ENCODE measurements at regions not wholly inside any gene's neighbourhood (a gene's known extent, or its start where the extent isn't known, plus 50 kb on each side); places are given as distances from the start of the nearest gene placed in this dataset.

DNA sequence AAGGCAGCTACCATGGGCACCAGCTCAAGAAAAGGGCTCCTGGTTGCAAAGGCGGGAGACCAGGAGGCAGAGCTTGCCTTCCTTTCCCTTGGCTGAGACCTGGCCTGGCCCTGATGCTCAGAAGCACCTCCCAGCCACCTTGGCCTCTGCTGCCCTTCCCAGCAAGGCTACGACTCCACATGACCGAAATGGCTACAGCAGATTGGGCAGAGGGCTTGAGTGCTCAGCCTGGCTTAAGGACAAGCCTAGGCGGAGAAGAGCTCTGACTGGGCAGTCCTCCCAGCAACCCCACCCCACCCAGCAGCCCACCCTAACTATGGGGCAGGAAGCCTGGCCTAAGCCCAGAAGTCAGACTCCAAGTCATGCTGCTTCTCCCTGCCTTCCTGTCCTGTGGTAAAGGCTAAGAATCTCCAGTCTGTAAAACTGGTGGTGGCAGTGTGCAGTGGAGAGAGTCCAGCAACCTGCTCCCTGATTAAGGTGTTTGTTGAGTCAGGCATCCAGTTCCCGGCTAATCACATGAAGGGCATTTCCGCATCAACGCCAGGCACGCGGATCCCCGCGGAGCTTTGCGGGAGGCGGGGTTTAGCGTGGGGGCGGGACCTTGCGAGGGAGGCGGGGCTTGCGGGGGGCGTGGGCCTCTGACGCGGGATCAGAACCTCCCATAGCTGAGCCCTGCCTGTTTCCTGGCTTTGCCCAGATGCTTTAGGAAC lies 256.0 kb downstream of the BCL11A start:
- Mint-ChIP-seq H3K9me3 (no peaks in the 10 kb centered on the region), H3K27ac (no peak overlapping the region), H3K4me1 (no peaks in the 10 kb centered on the region)

DNA sequence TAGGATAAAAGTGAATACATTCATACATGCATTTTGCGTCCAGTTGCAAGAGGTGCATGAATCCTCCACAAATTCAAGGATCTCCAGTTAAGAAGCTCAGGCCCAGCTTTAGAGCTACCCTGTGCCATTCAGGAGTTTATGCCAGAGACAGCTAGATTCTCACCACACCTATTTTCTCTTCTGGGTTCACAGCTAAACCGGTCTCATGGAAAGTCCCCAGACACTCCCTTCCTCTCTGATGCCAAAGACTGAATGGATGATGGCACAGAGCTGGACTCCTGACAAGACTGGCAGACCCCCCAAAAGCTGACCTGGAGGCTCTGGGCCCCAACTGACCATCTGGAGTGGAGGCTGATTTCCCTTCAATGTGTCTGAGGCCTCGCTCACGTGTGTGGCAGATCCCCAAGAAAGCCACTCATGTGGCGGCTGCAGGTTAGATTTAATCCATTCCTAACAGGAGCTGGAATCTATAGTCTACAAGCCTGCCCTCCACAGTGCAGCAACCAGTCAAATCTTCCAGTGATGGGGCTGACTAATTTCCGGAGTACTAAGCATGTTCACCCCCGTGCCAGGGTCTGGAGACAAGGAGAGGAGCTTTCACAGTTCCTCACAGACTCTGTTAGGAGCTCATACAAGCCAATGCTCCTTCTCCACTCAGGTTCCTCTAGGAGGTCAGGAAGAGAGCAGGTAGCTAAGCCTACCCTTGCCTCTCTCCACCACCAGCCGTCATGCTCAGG lies 257.1 kb downstream of the BCL11A start:
- H3K4me3 Mint-ChIP-seq, result no peak overlapping the region
- no peaks in the 10 kb centered on the region for H3K36me3 Mint-ChIP-seq
- peaks cover 1% of the 10 kb centered on the region for H3K27me3 Mint-ChIP-seq
- no peaks in the 10 kb centered on the region for H3K9me3 Mint-ChIP-seq
- no peak overlapping the region for H3K27ac Mint-ChIP-seq
- H3K4me1 Mint-ChIP-seq, result no peaks in the 10 kb centered on the region

More for the DNA sequence above, 256.0 kb downstream of the BCL11A start:
- H3K4me3 Mint-ChIP-seq, result no peak overlapping the region
- H3K36me3 Mint-ChIP-seq, result no peaks in the 10 kb centered on the region
- peaks cover 1% of the 10 kb centered on the region for H3K27me3 Mint-ChIP-seq

DNA sequence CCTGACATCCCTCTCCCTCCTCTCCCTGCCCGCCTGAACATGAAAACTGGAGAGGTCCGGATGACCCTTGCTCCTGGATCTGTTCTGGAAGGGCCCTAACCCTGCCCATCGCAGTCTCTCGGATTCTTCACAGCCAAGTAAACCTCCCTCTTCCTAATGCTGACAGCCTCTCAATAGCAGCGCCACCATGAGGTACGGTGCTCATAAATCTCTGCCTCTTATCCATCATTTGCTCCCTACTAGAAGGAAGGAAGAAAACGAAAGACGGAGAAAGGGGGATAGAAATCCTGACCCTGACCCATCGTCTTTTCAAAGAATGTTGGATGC lies 257.9 kb downstream of the BCL11A start:
- H3K27me3 Mint-ChIP-seq, result peaks cover 1% of the 10 kb centered on the region
- H3K9me3 Mint-ChIP-seq, result no peaks in the 10 kb centered on the region
- no peaks in the 10 kb centered on the region for H3K36me3 Mint-ChIP-seq
- no peak overlapping the region for H3K27ac Mint-ChIP-seq
- no peaks in the 10 kb centered on the region for H3K4me1 Mint-ChIP-seq
- H3K4me3 Mint-ChIP-seq, result no peak overlapping the region

DNA sequence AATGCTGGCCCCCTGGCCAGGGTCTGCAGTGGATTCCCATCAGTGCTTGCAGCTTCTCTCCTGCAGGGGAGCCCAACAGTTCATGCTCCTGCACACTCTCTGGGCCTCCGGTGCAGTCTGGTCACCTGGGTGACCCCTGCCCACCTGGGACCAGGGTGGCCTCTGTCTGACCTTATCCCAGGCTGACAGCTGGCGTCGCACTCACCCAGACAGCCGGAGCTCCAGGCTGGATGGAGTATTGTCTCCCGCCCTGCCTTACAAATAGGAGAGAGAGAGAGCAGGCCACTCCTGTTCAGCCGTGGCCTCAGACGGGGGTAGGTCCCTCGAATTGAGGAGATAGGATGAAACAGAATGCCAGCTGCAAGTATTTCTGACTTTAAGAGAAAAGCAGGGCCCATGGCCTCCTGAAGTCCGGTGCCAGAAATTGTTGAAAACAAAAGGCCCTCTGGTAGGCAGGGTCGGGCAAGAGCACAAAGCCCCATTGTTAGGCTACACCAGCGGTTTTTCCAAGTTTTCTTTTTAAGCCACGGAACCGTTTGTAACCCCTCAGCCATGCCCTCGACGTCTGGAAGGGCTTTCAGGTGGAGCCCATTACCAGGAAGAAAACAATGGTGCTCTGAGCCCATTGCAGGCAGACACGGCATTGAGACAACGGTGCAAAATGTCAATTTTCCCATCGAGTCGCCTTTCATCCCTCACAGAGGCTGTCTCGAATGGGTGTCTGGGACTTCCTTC lies 258.4 kb downstream of the BCL11A start:
- no peaks in the 10 kb centered on the region for H3K36me3 Mint-ChIP-seq
- H3K4me3 Mint-ChIP-seq, result no peak overlapping the region
- H3K27ac Mint-ChIP-seq, result no peak overlapping the region
- H3K27me3 Mint-ChIP-seq, result peaks cover 1% of the 10 kb centered on the region
- H3K9me3 Mint-ChIP-seq, result no peaks in the 10 kb centered on the region
- H3K4me1 Mint-ChIP-seq, result no peaks in the 10 kb centered on the region

DNA sequence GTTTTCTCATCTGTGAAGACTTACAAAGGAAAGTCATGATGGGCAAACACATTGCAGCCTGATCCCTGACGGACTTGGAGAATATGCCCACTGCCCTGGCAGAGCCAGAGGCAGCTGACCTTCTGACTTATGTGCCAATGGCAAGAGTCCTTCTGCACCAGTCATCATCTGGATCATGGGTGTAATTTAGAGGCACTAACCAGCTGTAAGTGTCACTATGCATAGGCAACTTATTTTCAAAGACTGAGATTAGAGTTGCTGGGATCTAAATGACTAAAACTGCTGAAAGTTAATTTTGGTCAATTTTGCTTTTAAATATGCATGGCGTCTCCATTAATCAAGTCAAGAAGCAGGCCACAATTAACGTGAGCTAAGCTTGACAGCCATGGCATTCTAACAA lies 261.2 kb downstream of the BCL11A start:
- Mint-ChIP-seq H3K27ac (no peak overlapping the region), H3K27me3 (peaks cover 1% of the 10 kb centered on the region), H3K36me3 (no peaks in the 10 kb centered on the region), H3K9me3 (no peaks in the 10 kb centered on the region), H3K4me3 (no peak overlapping the region), H3K4me1 (no peaks in the 10 kb centered on the region)

DNA sequence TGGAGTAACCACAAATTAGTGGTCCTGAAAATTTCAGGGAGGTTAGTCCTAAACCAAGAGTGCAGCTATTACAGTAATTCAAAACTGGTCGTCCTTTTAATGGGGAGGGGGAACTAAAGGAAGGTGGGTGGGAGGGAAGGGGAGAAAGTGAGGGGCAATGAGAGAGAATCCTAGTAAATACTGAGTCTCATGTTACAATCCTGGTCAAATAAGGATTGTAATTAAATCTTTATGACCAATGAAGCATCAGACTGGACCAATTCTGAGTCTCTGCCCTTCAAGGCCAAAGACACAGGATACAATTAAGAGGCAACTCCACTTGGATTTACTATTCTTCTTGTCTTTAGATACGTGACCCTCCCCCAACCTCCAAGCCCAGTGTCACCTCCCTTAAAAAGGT lies 262.9 kb downstream of the BCL11A start:
- H3K4me3 Mint-ChIP-seq, result no peak overlapping the region
- no peaks in the 10 kb centered on the region for H3K36me3 Mint-ChIP-seq
- peaks cover 1% of the 10 kb centered on the region for H3K27me3 Mint-ChIP-seq
- H3K27ac Mint-ChIP-seq, result no peak overlapping the region
- no peaks in the 10 kb centered on the region for H3K9me3 Mint-ChIP-seq
- H3K4me1 Mint-ChIP-seq, result no peaks in the 10 kb centered on the region

DNA sequence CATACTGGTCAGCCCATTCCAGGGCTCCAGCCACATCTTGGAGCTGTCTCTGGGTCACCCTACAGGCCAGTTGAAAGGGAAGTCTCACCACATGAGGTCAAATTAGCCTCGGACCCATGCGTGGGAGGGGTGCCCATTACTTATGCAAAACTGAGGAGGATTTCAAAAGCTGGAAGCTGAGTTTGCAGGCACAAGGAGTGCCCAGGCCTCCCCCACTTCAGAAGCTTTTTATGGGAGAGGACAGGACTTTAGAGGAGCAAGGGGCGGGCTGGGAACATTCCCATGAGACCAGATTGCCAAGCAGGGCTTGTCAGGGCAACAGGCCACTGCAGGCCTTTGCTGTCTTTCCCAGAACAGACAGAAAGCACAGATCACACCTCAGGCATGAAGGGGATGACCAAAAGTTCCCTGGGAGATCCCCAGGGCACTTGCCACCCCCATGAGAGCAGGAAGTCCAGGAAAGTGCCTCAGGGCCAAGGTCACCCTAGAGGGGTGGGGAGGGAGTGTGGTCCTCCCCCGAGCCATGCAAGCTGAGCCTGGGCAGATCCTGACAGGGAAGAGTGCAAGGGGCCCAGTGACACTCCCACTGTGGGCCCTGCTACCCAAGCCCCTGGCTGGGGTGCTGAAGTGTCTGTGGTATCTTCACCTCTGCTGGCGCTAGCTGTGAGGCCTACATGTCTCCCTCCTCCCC lies 267.7 kb downstream of the BCL11A start:
- no peak overlapping the region for H3K27ac Mint-ChIP-seq
- H3K27me3 Mint-ChIP-seq, result peaks cover 1% of the 10 kb centered on the region
- H3K36me3 Mint-ChIP-seq, result no peaks in the 10 kb centered on the region
- H3K4me1 Mint-ChIP-seq, result no peaks in the 10 kb centered on the region
- no peak overlapping the region for H3K4me3 Mint-ChIP-seq
- H3K9me3 Mint-ChIP-seq, result no peaks in the 10 kb centered on the region

DNA sequence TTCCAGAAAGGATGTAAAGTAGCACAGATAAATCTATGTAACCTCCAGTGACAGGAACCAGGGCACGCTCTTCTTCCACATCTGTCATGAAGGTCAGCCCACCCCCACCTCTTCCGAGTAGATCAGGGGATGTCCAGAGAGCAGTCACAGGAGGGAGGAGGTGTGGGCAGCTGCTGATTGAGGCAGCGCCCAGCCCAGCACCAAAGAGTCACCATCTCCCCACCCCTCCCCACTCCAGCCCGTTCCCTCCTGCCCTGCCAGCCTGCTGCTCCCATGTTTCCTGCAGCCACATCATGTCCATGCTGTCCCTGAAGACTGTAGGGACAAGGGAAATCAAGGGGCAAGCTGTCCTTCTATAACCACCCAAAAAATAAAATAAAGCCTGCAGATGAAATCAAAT lies 269.8 kb downstream of the BCL11A start:
- H3K4me3 Mint-ChIP-seq, result no peak overlapping the region
- no peaks in the 10 kb centered on the region for H3K9me3 Mint-ChIP-seq
- H3K27me3 Mint-ChIP-seq, result peaks cover 4% of the 10 kb centered on the region
- H3K27ac Mint-ChIP-seq, result no peak overlapping the region
- H3K4me1 Mint-ChIP-seq, result no peaks in the 10 kb centered on the region
- no peaks in the 10 kb centered on the region for H3K36me3 Mint-ChIP-seq

DNA sequence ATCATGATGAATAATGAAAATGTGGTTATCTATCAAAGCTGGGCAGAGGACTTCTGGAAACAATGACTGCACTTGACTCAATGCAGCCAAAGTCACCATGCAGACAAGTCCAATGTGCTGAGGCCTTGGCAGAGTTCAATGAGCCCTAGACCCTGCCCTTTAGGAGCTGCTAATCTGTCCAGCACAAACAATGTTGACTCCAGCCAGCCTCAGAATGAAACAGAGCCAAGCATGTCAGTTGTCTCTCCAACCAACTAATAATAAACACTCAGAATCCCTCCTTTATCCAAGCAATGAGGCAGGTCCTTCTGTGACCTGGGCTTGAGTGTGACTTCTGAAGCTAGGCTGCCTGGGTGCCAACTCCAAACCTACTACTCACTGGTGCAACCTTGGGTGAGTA lies 270.6 kb downstream of the BCL11A start:
- H3K27me3 Mint-ChIP-seq, result peaks cover 6% of the 10 kb centered on the region
- H3K4me3 Mint-ChIP-seq, result no peak overlapping the region
- no peaks in the 10 kb centered on the region for H3K4me1 Mint-ChIP-seq
- H3K27ac Mint-ChIP-seq, result no peak overlapping the region
- no peaks in the 10 kb centered on the region for H3K9me3 Mint-ChIP-seq
- H3K36me3 Mint-ChIP-seq, result no peaks in the 10 kb centered on the region

DNA sequence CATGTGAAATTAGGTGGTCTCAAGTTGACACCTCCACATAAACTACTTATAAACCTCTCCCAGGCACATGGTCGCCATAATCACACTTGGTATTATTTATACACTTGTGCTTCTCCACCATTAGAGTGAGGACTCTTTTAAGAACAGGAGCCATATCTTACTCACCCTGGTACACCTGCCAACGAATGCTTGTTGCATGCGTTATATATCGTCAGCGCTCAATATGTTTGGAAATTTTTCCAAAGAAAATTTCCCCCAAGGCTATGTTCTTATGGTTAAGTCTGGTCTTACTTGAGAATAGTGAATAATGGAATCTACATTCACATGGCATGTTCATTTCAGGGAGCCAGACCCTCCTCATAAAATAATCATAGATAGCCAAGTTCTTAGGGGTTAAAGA lies 271.7 kb downstream of the BCL11A start:
- peaks cover 6% of the 10 kb centered on the region for H3K27me3 Mint-ChIP-seq
- no peaks in the 10 kb centered on the region for H3K9me3 Mint-ChIP-seq
- no peaks in the 10 kb centered on the region for H3K36me3 Mint-ChIP-seq
- no peaks in the 10 kb centered on the region for H3K4me1 Mint-ChIP-seq
- no peak overlapping the region for H3K4me3 Mint-ChIP-seq
- no peak overlapping the region for H3K27ac Mint-ChIP-seq

DNA sequence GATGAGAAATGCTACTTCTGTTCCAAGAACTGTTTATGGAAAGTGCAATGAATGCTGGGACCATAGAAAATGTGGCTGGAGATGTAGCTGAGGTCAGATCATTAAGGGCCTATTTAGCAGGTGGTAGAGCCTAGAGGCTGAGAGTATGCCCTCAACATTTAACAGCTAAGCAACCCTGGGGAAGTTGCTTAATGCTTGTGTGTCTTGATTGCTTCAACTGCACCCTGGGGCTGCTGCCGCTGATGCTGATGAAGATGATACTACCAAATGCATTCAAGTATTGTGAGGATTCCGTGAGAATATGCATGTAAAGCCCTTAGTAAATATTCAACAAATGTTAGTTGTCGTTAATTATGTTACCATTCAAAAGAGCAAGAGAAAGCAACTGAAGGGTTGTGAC lies 273.2 kb downstream of the BCL11A start:
- H3K36me3 Mint-ChIP-seq, result no peaks in the 10 kb centered on the region
- H3K4me1 Mint-ChIP-seq, result no peaks in the 10 kb centered on the region
- no peaks in the 10 kb centered on the region for H3K9me3 Mint-ChIP-seq
- peaks cover 6% of the 10 kb centered on the region for H3K27me3 Mint-ChIP-seq
- no peak overlapping the region for H3K4me3 Mint-ChIP-seq
- no peak overlapping the region for H3K27ac Mint-ChIP-seq

DNA sequence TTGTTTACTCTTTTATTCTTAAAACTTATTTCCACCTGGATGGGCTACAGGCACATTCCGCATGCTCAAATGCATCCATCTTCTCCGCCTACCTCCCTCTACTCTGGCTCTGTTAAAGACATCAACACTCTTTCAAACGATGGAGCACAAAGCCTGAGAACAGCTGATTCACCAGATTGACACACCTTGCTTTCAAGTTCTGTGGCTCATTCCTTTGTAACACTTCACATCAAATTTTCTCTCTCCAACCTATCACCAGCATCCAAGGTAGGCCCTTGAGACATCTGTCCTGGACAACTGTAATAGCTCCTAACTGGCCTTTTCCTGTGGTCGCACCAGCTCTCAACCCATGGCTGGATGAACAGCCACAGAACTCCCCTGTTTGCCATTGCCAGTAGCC lies 274.5 kb downstream of the BCL11A start:
- Mint-ChIP-seq H3K27ac (no peak overlapping the region), H3K4me1 (no peaks in the 10 kb centered on the region), H3K27me3 (peaks cover 6% of the 10 kb centered on the region), H3K4me3 (no peak overlapping the region), H3K36me3 (no peaks in the 10 kb centered on the region), H3K9me3 (no peaks in the 10 kb centered on the region)

DNA sequence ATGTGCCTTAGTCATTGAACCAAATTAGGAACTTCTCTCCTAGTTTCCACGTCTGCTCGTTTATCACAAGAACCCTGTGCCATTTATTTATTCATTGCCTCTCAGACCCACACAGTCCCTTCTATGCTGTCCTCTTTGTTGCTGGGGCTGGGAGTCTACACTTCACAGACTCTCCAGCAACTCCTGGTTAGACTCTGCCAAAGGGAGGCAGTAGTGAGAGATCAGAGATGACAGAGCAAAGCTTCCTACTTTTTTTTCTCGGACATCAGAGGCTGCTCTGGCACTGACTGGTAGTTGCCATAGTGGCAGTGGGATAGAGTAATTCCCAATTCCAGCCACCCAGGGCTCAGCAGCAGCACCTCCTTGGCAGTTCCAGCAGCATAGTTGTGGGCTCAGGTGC lies 277.5 kb downstream of the BCL11A start:
- Mint-ChIP-seq H3K9me3 (no peaks in the 10 kb centered on the region), H3K4me3 (no peak overlapping the region), H3K4me1 (no peaks in the 10 kb centered on the region), H3K27ac (no peak overlapping the region), H3K36me3 (no peaks in the 10 kb centered on the region), H3K27me3 (peaks cover 5% of the 10 kb centered on the region)

DNA sequence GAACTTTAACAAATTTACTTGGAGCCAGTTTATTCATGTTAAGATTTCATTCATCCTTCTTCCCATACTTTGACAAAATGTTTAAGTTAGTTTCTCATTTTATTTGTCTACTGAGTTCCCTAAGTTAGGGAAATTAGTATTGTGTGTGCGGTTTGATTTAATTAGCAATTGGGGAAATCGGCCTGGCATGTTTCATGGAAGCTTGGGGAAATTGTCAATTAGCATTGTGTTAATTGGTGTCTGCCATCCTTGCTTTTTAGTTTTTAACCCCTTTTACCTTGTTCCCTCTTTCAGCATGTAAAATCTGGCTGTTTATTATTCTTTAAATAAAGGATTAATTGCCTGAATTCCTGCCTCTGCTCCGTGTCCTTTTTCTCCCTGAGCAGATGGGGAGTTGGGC lies 279.6 kb downstream of the BCL11A start:
- Mint-ChIP-seq H3K27me3 (peaks cover 3% of the 10 kb centered on the region), H3K4me3 (no peak overlapping the region), H3K36me3 (no peaks in the 10 kb centered on the region), H3K9me3 (no peaks in the 10 kb centered on the region), H3K27ac (no peak overlapping the region), H3K4me1 (no peaks in the 10 kb centered on the region)

DNA sequence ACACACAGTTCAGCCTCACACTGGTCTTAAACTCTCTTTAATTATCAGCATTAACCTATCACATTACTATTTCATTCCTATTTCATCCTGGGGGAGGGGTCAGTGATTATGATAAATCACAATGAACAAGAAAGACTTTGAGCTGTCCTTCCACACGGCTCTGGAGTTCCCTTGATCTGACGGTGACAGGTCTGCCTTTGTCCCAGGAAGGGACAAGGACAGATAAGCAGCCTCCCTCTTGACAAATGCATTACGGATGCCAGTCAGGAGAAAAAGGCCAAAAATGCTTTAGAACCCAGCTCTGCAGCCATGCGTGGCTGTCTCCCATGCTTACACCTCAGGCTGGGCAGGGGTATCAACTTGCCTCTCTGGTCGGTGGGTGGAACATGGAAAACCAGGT lies 281.7 kb downstream of the BCL11A start:
- Mint-ChIP-seq H3K27ac (no peak overlapping the region), H3K4me1 (no peaks in the 10 kb centered on the region), H3K4me3 (no peak overlapping the region), H3K36me3 (no peaks in the 10 kb centered on the region), H3K27me3 (no peaks in the 10 kb centered on the region), H3K9me3 (no peaks in the 10 kb centered on the region)

DNA sequence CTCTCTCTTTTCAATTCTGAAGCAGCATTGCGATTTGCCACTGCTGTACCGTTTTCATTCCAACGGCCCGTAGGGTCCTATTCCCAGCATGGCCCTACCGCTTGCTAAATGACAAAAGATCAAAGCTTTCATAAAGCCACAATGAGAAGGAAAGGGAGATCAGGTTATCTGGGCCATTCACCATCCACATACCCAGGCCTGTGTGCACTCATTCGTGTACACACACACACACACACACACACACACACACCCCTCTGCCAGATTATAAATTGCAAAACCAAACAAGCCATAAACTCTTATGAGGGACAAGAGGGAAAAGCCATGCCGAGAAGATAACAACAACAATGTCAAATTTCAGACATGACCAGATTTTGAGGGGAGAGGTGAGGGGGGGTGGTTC lies 282.3 kb downstream of the BCL11A start:
- Mint-ChIP-seq H3K36me3 (no peaks in the 10 kb centered on the region), H3K4me1 (no peaks in the 10 kb centered on the region), H3K4me3 (no peak overlapping the region)

More for the DNA sequence above, 282.3 kb downstream of the BCL11A start:
- Mint-ChIP-seq H3K27me3 (peaks cover 2% of the 10 kb centered on the region), H3K9me3 (no peaks in the 10 kb centered on the region), H3K27ac (no peak overlapping the region)
